BLaER1 treated with 17β-estradiol and CSF1 and Interleukin-3, amounts not matched to agents 10 nM and 100 nM (cell line): ENCODE measurements at regions not wholly inside any gene's neighbourhood (a gene's known extent, or its start where the extent isn't known, plus 50 kb on each side); places are given as distances from the start of the nearest gene placed in this dataset.
A peak's percentile ranks its signal among the peaks of the same experiment; 100 is the strongest.
"Not testable (repeated sequence)": the region's sequence is repeated elsewhere in the genome, so short reads cannot be mapped to it uniquely, and the experiment has no call there.

ENCODE experiments used
- H3K27ac ChIP-seq, 11 experiments: shearing (Covaris generic); formaldehyde crosslinking; 2 replicates each; pipeline ENCODE4 v1.8.1; 2022
- H3K27me3 ChIP-seq, 11 experiments: shearing (Covaris generic); formaldehyde crosslinking; 2 replicates each; pipeline ENCODE4 v1.8.1; 2022
- H3K36me3 ChIP-seq, 11 experiments: shearing (Covaris generic); formaldehyde crosslinking; 2 replicates each; pipeline ENCODE4 v1.8.1; 2022
- H3K4me1 ChIP-seq, 10 experiments: shearing (Covaris generic); formaldehyde crosslinking; 2 replicates each; pipeline ENCODE4 v1.8.1; 2022
- H3K4me2 ChIP-seq, 11 experiments: shearing (Covaris generic); formaldehyde crosslinking; 2 replicates each; pipeline ENCODE4 v1.8.1; 2022
- H3K4me3 ChIP-seq, 10 experiments: shearing (Covaris generic); formaldehyde crosslinking; 2 replicates each; pipeline ENCODE4 v1.8.1; 2022
- H3K9ac ChIP-seq, 11 experiments: shearing (Covaris generic); formaldehyde crosslinking; 2 replicates each; pipeline ENCODE4 v1.8.1; 2022
- H3K9me3 ChIP-seq, 11 experiments: shearing (Covaris generic); formaldehyde crosslinking; replicated peaks in 1 of 11; 2 replicates each; pipeline ENCODE4 v1.8.1; 2022
- H4K20me1 ChIP-seq, 11 experiments: shearing (Covaris generic); formaldehyde crosslinking; 2 replicates each; pipeline ENCODE4 v1.8.1; 2022
- Cebpa-rat ChIP-seq, 11 experiments: shearing (Covaris generic); IDR thresholded peaks; 2 replicates each; pipeline ENCODE4 v1.8.1; 2022

DNA sequence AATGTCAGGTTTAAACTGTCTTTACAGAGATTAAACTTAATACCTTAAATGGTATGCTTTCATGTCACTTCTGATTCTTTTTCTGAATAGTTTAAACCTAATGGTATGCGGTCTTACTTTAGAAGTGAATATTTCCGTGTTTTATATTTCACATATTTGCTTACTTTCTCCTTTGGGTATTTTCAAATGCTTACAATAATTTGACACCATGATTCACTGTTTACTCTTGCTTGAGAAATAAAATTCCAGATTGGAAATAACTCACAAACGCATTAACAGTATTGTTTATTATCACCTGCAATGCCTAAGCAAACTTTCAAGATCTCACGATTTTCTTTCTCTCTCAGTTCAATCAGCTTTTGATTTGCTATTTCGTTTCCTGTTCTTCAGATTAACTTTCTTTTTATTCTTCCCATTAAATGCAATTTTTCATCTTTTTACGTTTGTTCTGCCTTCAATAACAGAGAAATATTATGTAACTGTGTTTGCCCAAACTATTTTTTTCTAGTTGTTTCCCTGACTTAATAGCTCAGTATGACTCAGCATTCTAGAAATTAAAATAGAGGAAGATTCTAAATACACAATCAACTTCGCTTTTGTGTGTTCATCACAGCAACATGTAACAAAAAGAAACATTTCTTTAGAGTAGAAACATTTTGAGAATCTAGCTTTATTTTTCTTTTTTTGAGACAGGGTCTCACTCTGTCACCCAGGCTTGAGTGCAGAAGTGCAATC lies 955.5 kb upstream of the PRKX start:
- Histone ChIP-seq H3K27ac (no peak overlapping the region; a peak in 1 of 22 replicates), H3K9ac (no peak overlapping the region), H4K20me1 (no peaks in the 10 kb centered on the region), H3K27me3 (no peaks in the 10 kb centered on the region), H3K9me3 (peaks cover 0 to 9% (median 4%) of the 10 kb centered on the region in 11 experiments; a peak in 5 of 22 replicates), H3K4me3 (no peak overlapping the region), H3K4me2 (peak overlapping the region in 2 of 11 experiments; percentile 13 to 24; a peak in 3 of 22 replicates), H3K36me3 (no peaks in the 10 kb centered on the region), H3K4me1 (peaks cover 0 to 10% (median 0%) of the 10 kb centered on the region in 10 experiments; a peak in 5 of 20 replicates)
- TF ChIP-seq Cebpa-rat (IDR thresholded peaks at IDR 0.05): no peak

DNA sequence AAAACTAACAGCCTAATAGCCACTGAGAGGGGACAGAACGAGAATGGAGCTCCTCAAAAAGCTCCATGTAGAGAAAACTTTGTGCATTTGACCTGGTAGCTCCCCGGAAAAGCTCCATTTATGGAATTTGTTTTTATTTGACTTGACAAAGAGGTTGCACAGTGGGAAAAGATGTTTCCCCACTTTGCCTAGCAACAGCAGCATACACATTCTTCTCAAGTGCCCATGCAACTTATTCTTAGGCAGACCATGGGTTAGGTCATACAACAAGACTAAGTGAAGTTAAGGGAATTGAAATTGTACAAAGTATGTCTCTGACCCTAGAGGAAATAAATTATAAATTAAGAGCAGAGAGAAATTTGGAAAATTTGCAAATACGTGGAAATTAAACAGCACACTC lies 949.6 kb upstream of the PRKX start:
- no peak overlapping the region for H3K4me3 ChIP-seq
- no peak overlapping the region for H3K9ac ChIP-seq
- H3K36me3 ChIP-seq: no peaks in the 10 kb centered on the region
- H3K27me3 ChIP-seq: no peaks in the 10 kb centered on the region
- peaks cover 0 to 10% (median 2%) of the 10 kb centered on the region in 11 experiments; a peak in 6 of 22 replicates for H3K9me3 ChIP-seq
- no peaks in the 10 kb centered on the region for H3K4me1 ChIP-seq
- TF ChIP-seq Cebpa-rat (IDR thresholded peaks at IDR 0.05): no peak
- H3K4me2 ChIP-seq: no peak overlapping the region
- H4K20me1 ChIP-seq: no peaks in the 10 kb centered on the region
- H3K27ac ChIP-seq: no peak overlapping the region

DNA sequence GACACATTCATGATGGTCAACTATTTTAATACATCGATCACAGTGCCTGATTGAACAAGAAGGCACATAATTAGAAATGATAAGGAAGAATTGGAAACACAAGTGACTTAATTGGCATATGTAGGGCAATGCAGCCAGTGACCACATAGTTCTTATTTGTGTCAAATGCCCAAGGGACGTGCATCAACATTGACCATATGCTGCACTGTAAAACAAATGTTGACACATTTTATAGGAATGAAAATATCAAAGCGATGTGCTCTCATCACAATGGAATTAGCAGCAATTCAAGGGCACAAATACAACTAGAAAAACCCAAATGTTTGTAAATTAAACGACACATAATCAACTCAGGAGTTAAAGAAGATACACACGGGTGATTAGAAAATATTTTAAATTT lies 948.3 kb upstream of the PRKX start:
- H3K36me3 ChIP-seq: no peaks in the 10 kb centered on the region
- no peaks in the 10 kb centered on the region for H3K27me3 ChIP-seq
- H4K20me1 ChIP-seq: no peaks in the 10 kb centered on the region
- H3K9ac ChIP-seq: no peak overlapping the region
- no peak overlapping the region for H3K4me3 ChIP-seq
- H3K4me2 ChIP-seq: no peak overlapping the region
- H3K4me1 ChIP-seq: no peaks in the 10 kb centered on the region
- H3K9me3 ChIP-seq: peaks cover 0 to 8% (median 0%) of the 10 kb centered on the region in 11 experiments; a peak in 4 of 22 replicates
- H3K27ac ChIP-seq: no peak overlapping the region
- no peak for TF ChIP-seq Cebpa-rat (IDR thresholded peaks at IDR 0.05)

DNA sequence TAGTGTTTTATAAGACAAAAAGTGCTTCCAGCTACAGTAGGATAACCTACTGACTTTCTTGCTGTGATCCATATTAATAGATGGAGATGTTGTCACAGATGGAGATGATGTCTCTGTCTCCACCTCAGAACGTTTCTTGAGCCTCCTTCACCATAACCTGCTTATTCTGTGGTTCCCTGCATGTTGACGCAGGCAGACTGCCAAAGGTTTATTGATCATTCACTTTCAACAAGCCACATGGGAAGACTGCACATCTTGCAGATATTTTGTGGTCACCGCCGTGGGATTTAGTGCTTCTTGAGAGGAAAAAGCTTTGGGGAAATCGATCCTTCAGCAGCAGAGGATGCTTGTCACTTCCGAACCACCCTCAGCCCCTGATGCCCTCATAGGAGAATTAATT lies 943.0 kb upstream of the PRKX start:
- H3K9ac ChIP-seq: no peak overlapping the region
- no peaks in the 10 kb centered on the region for H3K36me3 ChIP-seq
- H3K27me3 ChIP-seq: no peaks in the 10 kb centered on the region
- H4K20me1 ChIP-seq: no peaks in the 10 kb centered on the region
- H3K27ac ChIP-seq: no peak overlapping the region
- H3K4me3 ChIP-seq: no peak overlapping the region
- H3K4me2 ChIP-seq: no peak overlapping the region
- H3K9me3 ChIP-seq: peaks cover 0 to 6% (median 0%) of the 10 kb centered on the region in 11 experiments; a peak in 3 of 22 replicates
- no peaks in the 10 kb centered on the region for H3K4me1 ChIP-seq
- no peak for TF ChIP-seq Cebpa-rat (IDR thresholded peaks at IDR 0.05)

DNA sequence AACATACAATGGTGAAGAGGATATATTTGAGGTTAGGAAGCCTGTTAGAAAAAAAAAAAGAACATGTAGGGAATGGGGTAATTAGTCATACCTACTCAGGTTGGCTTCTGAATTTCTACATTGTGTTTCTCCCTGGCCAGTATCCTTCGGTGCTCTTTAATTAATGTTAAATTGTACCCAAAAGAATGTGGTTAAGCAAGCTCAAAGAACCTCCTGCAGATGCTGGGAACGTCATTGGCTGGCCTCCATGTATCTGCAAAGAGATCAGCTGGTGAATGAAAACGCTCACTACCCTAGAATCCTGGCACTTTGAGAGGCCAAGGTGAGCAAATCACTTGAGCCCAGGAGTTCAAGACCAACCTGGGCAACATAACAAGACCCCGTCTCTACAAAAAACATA lies 942.3 kb upstream of the PRKX start:
- no peak overlapping the region for H3K4me3 ChIP-seq
- peaks cover 0 to 5% (median 0%) of the 10 kb centered on the region in 11 experiments; a peak in 3 of 22 replicates for H3K9me3 ChIP-seq
- no peaks in the 10 kb centered on the region for H3K4me1 ChIP-seq
- no peaks in the 10 kb centered on the region for H3K36me3 ChIP-seq
- no peaks in the 10 kb centered on the region for H4K20me1 ChIP-seq
- no peak overlapping the region for H3K27ac ChIP-seq
- no peaks in the 10 kb centered on the region for H3K27me3 ChIP-seq
- no peak for TF ChIP-seq Cebpa-rat (IDR thresholded peaks at IDR 0.05)
- H3K9ac ChIP-seq: no peak overlapping the region
- H3K4me2 ChIP-seq: no peak overlapping the region

DNA sequence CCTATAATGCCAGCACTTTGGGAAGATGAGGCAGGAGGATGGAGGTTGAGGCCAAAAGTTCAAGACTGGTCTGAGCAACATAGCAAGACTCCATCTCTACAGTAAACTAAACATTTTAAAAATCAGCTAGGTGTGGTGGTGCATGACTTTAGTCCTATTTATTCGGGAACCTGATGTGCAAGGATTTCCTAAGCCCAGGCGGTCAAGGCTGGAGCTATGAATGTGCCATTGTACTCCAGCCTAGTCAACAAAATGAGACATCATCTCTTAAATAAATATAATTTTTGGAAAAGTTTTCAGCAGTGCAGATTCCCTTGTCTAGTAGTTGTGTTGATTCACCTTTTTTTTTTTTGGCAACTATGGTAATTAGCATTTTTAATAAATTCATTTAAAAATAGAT lies 928.7 kb upstream of the PRKX start:
- Histone ChIP-seq H3K27me3 (no peaks in the 10 kb centered on the region), H3K4me3 (no peak overlapping the region), H3K4me1 (no peaks in the 10 kb centered on the region), H3K27ac (no peak overlapping the region), H3K4me2 (no peak overlapping the region), H3K9ac (no peak overlapping the region), H3K36me3 (no peaks in the 10 kb centered on the region), H3K9me3 (peaks cover 0 to 16% (median 6%) of the 10 kb centered on the region in 11 experiments; a peak in 8 of 22 replicates), H4K20me1 (no peaks in the 10 kb centered on the region)
- no peak for TF ChIP-seq Cebpa-rat (IDR thresholded peaks at IDR 0.05)

DNA sequence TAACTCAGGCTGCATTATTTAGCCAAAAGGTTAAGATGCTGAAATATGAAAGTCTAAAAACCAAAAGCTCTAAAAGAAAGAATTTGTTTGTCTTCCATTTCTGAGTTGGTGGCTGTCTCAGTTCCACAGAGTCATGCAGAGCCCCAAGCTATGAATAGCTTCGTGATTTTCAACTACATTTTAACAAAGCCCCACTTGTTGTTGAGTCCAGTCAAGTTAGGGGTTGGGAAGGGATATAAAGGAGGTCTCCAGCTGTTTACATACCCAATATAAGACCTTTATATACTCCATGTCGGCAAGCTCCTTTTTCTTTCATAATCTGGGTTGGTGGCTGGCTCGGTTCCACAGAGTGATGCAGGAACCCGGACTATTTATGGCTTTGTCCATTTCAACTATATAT lies 924.6 kb upstream of the PRKX start:
- Histone ChIP-seq H3K4me1 (no peaks in the 10 kb centered on the region), H3K9me3 (peaks cover 0 to 16% (median 6%) of the 10 kb centered on the region in 11 experiments; a peak in 8 of 22 replicates), H3K4me3 (no peak overlapping the region), H3K27ac (no peak overlapping the region), H3K9ac (no peak overlapping the region), H4K20me1 (no peaks in the 10 kb centered on the region), H3K36me3 (no peaks in the 10 kb centered on the region), H3K27me3 (no peaks in the 10 kb centered on the region), H3K4me2 (no peak overlapping the region)
- no peak for TF ChIP-seq Cebpa-rat (IDR thresholded peaks at IDR 0.05)

DNA sequence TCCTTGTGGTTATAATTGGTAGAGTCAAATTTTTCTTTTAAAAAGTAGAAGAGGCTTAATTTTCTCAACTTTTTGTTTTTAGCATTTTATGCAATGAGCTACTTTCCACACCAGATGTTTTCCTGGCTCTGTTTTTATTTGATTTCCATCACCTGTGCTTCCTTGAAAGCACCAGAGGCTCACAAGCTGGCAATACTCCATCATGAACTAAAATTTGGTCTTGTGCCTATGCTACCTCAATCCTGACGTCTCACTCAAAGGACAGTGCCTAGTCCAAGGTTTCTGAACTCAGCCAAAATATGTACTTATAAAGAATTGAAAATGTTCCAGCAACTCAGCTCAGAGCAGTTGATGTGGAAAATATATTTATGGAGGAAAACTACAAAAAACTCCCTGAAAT lies 914.0 kb upstream of the PRKX start:
- Histone ChIP-seq H3K36me3 (no peaks in the 10 kb centered on the region), H3K4me2 (no peak overlapping the region), H3K9me3 (no peaks in the 10 kb centered on the region), H3K27ac (no peak overlapping the region), H3K27me3 (no peaks in the 10 kb centered on the region), H3K4me3 (no peak overlapping the region), H4K20me1 (no peaks in the 10 kb centered on the region), H3K4me1 (peaks cover 0 to 8% (median 0%) of the 10 kb centered on the region in 10 experiments; a peak in 3 of 20 replicates), H3K9ac (no peak overlapping the region)
- TF ChIP-seq Cebpa-rat (IDR thresholded peaks at IDR 0.05): no peak

DNA sequence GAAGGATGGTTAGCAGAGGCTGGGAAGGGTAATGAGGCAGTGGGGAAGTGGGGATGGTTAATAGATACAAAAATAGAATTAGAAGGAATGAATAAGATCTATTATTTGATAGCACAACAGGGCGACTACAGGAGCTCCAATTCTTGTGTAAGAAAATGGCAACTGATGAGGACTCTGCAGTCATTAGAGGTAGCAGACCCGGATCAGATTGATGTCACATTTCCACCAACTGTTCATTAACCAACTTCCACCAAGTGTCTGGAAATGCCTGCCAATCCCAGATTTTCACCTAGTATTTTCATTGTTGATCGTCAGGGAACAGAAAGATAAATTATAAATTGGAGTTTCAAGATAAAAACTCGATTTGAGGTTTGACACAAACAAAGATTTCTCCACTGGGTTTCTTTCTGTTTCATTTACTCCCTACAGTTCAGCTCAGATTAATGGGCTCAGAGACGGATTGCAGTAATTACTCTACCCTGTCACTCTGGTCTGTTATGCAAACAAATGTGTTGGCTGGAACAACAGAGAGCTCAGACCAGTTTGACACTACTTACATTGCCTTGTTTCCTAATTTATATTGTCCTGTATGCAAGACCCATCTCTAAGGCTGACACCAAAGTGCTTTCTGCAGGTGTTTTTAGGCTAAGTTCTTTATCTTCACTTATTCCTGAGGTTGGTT lies 909.2 kb upstream of the PRKX start:
- Histone ChIP-seq H3K36me3 (no peaks in the 10 kb centered on the region), H4K20me1 (no peaks in the 10 kb centered on the region), H3K9ac (no peak overlapping the region), H3K9me3 (peaks cover 0 to 10% (median 0%) of the 10 kb centered on the region in 11 experiments; a peak in 2 of 22 replicates), H3K27ac (no peak overlapping the region), H3K4me2 (no peak overlapping the region), H3K4me3 (no peak overlapping the region), H3K4me1 (no peaks in the 10 kb centered on the region), H3K27me3 (no peaks in the 10 kb centered on the region)
- no peak for TF ChIP-seq Cebpa-rat (IDR thresholded peaks at IDR 0.05)

DNA sequence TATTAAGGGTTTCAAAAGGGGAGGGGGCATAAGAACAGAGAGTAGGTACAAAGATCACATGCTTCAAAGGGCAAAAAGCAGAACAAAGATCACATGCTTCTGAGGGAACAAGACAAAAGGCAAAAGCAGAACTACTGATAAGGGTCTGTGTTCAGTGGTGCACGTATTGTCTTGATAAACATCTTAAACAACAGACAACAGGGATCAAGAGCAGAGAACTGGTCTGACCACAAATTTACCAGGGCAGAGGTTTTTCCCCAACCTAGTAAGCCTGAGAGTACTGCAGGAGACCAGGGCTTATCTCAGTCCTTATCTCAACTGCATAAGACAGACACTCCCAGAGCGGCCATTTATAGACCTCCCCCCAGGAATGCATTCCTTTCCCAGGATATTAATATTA lies 900.2 kb upstream of the PRKX start:
- not testable (repeated sequence) for H3K4me3 ChIP-seq, H3K4me1 ChIP-seq, H3K27ac ChIP-seq, H3K36me3 ChIP-seq, H3K4me2 ChIP-seq, H3K27me3 ChIP-seq, H3K9ac ChIP-seq, H4K20me1 ChIP-seq
- peaks cover 22 to 33% (median 28%) of the 10 kb centered on the region in 11 experiments for H3K9me3 ChIP-seq
